GM12864 (cell line): ENCODE measurements at regions not wholly inside any gene's neighbourhood (a gene's known extent, or its start where the extent isn't known, plus 50 kb on each side); places are given as distances from the start of the nearest gene placed in this dataset.

ENCODE experiments used
- DNase-seq: peaks from one replicate; pipeline ENCODE4 v3.0.0-alpha.2; 2011; ENCODE audit warnings: low read depth
- H3K4me3 ChIP-seq: 2 replicates; pipeline ENCODE4 v1.5.1; 2011; ENCODE audit warnings: mild to moderate bottlenecking, low read depth, low read length, control low read depth
- CTCF ChIP-seq: IDR thresholded peaks from 2 replicates; pipeline ENCODE4 v1.5.1; 2011; ENCODE audit warnings: low read depth, mild to moderate bottlenecking, moderate library complexity, low read length, control low read depth, inconsistent platforms; ENCODE audit errors: missing control alignments

DNA sequence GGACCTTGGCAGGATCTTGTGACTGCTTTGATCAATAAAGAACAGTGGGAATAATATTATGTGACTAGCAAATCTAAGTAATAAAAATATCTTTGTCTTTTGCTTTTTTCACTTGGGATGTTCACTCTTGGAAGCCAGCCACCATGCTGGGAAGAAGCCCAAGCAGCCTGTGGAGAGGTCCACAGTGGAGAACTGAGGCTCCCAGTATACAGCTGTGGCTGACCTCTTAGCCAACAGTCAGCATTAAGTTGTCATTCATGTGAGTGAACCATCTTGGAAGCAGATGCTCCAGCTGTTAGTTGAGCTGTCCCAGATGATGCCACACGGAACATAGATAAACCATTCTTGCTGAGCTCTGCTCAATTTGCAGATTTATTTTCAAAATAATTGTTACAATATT, 160.0 kb downstream of the OSR1 start:
- no peak for DNase-seq
- TF ChIP-seq CTCF = no peak
- H3K4me3 ChIP-seq = no peak overlapping the region

DNA sequence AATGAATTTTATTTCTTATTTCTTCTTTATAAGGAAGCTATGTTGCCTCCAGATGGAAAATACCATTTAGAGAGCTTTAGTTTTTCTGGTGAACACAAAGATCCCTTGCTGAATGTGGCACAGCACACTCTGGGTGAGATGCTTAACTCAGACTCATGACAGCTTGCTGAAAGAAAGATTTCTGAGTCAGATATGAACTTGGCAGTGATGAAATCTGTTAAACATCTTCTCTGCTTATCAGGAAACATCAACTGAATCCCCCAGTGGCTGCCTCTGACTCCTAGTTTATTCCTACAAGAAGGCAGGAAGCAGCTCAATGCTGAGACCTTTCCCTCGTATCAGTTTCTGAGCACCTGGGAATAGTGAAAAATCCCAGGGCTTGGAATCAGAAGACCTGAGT, 162.8 kb downstream of the OSR1 start:
- no peak overlapping the region for H3K4me3 ChIP-seq
- TF ChIP-seq CTCF = no peak
- DNase-seq = no peak

DNA sequence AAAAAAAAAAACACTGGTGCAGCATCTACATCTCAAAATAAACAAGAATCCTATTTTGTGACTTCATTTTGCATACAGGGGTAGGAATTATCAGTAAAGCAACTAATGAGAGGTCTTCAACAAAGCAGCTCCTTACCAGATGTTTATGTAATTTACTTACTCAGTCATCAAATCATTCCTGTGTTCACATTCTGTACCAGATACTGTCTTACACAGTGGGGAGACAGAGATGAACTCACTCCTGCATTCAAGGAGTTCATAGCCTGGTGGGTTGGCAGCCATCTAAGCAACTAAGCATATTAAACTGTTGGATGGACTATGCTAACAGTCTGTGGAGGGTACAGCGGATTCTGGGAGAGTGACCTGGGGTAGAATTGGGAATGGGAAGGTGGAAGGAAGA, 169.0 kb downstream of the OSR1 start:
- no peak overlapping the region for H3K4me3 ChIP-seq
- TF ChIP-seq CTCF = no peak
- no peak for DNase-seq

DNA sequence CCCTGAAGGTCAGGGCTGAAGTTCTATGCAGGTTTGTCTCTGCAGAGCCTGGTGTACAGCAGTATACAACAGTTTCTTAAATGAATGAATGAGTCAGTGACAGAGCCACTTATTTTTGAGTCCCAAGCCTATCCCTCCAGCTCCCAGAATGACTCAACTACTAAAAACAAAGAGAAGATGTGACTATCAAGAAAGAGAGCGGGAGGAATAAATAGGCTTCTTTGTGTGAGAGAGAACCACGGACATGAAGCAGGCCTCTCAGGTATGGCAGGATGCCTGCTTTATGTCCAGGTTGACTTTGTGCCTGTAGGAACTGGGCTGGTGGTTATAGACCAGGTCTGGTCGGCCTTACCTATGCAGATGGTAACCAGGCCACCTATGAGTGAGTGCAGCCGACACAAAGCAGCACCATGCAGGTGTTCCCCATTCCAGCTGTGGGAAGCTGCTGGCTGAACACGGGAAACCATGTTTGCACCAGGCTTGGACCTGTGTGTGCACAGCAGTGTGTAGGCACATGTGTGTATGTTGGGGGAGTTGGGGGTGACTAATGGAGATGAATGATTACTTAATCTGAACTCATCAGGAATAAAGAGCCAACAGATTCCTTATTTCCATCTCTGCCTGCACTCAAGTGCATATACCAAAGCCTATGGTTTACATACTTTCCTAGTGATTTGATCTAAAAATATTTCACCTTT, 171.0 kb downstream of the OSR1 start:
- TF ChIP-seq CTCF = no peak
- no peak overlapping the region for H3K4me3 ChIP-seq
- DNase-seq = no peak

DNA sequence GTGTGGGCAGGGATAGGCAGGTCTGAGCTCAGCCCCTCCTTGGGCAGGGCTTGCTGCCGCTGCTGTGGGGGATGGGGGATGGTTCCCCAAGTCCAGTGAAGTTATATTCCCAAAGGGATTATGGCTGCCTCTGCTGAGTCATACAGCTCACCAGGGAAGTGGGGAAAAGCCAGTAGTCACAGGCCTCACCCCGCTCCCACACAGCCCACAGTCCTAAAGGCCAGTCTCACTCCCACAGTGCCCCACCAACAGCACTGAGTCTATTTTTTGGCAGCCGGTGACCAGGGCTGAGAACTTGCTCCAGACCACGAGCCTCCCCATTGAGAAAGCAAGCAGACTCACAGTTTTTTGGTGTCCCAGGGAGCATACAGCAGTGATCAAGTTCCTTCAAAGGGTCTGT, 173.3 kb downstream of the OSR1 start:
- DNase-seq = no peak
- no peak for TF ChIP-seq CTCF
- no peak overlapping the region for H3K4me3 ChIP-seq

DNA sequence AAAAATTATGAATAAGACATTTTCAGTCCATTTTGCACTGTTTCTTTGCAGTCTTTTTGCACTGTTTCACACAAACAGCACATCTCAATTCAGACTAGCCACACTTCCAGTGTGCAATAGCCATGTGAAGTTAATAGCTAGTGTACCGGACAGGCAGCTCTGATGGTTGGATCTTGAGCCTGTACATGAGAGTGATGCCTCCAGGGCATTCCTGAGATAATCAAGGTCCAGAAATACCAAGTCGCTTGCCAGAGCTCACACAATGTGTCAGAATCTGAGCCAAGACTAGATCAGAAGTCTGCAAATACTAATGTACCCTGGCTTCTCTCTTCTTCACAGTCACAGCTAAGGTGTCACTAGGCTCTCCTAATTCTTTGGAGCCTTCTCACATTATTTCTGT, 180.2 kb downstream of the OSR1 start:
- no peak for TF ChIP-seq CTCF
- H3K4me3 ChIP-seq = no peak overlapping the region
- no peak for DNase-seq

DNA sequence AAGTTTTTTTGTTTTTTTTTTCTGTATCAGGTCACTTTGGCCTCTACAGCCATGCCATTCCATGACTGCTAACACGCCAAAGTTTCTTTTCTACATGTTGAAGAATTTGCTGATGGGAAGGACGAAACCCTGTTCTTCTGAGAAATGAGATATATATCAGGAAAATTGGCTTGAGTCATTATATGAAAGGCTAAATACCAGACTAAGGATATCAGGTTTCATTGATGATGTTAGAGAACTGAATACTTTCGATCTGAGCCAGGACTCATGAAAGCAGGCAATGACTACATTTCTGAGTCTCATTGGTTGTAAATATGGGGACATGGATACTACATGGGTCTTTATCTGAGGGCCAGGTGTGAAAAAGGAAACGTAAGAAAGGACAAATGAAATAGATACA, 181.4 kb downstream of the OSR1 start:
- TF ChIP-seq CTCF = no peak
- DNase-seq = no peak
- H3K4me3 ChIP-seq = no peak overlapping the region
